Epithelial cell of esophagus (primary cell): ENCODE measurements at regions not wholly inside any gene's neighbourhood (a gene's known extent, or its start where the extent isn't known, plus 50 kb on each side); places are given as distances from the start of the nearest gene placed in this dataset.

Source experiments
- DNase-seq: peaks from one replicate; pipeline ENCODE4 v3.0.0; 2010; ENCODE audit warnings: low read depth
- H3K4me3 ChIP-seq: 2 replicates; pipeline ENCODE4 v1.5.1; 2011; ENCODE audit warnings: mild to moderate bottlenecking, low read length, control low read depth
- TF ChIP-seq, protein P1 (sequence below): IDR thresholded peaks from 2 replicates; pipeline ENCODE4 v1.5.1; 2011; ENCODE audit warnings: low read depth, mild to moderate bottlenecking, low read length, control low read depth, inconsistent platforms; ENCODE audit not compliant: insufficient read depth; ENCODE audit errors: missing control alignments

DNA sequence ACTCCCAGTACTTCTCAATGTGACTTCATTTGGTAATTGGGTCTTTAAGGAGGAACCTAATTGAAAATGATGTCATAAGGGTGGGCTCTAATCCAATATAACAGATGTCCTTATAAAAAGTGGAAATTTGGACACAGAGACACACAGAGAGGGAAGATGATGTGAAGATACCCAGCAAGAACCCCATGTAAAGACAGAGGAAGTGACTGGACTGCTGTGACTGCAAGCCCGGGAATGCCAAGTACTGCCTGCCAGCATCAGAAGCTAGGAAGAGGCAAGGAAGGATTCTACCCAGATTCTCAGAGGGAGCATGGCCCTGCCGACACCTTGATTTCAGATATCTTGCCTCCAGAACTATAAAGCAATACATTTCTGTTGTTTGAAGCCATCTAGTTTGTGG, 239.3 kb downstream of the KCTD12 start:
- no peak overlapping the region for H3K4me3 ChIP-seq
- DNase-seq = peak; percentile 15
- TF ChIP-seq, protein P1, sequence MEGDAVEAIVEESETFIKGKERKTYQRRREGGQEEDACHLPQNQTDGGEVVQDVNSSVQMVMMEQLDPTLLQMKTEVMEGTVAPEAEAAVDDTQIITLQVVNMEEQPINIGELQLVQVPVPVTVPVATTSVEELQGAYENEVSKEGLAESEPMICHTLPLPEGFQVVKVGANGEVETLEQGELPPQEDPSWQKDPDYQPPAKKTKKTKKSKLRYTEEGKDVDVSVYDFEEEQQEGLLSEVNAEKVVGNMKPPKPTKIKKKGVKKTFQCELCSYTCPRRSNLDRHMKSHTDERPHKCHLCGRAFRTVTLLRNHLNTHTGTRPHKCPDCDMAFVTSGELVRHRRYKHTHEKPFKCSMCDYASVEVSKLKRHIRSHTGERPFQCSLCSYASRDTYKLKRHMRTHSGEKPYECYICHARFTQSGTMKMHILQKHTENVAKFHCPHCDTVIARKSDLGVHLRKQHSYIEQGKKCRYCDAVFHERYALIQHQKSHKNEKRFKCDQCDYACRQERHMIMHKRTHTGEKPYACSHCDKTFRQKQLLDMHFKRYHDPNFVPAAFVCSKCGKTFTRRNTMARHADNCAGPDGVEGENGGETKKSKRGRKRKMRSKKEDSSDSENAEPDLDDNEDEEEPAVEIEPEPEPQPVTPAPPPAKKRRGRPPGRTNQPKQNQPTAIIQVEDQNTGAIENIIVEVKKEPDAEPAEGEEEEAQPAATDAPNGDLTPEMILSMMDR = no peak

DNA sequence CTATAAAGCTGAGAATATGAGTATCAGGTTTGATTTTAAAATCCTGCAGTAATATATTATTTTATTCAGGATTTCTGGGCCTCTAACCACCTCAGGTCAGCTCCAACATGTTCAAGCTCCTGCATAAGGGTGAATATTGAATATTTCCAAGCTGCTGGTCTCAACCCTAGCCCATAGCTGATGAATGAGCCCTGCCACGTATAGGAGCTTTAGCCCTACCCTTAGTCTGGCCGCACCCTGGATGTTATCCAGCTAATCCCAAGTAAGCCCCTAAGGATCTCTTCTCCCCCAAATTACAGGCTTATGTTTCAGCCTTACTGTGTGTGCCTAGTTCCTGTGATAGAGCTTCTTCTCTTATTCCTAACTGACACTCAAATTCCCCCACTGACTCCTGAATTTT, 240.6 kb downstream of the KCTD12 start:
- TF ChIP-seq, protein P1 = no peak
- DNase-seq = no peak
- H3K4me3 ChIP-seq = no peak overlapping the region

DNA sequence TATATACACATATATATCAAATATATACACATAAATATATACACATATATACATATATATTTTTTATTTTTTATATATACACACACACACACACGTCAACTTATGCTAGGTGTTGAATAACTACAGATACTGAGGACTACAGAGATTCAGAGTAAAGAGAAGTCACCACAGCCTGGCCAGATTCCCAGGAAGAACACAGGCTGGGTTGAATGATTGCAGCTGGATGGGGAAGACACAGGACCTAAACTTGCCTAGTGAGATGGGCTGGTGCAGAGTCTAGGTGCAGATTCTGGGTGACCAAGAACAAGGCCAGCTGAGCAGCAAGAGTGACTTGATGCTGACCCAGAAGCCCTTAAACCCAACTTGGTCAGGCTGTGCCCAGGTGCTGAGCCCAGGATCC, 241.3 kb downstream of the KCTD12 start:
- no peak overlapping the region for H3K4me3 ChIP-seq
- TF ChIP-seq, protein P1 = no peak

DNA sequence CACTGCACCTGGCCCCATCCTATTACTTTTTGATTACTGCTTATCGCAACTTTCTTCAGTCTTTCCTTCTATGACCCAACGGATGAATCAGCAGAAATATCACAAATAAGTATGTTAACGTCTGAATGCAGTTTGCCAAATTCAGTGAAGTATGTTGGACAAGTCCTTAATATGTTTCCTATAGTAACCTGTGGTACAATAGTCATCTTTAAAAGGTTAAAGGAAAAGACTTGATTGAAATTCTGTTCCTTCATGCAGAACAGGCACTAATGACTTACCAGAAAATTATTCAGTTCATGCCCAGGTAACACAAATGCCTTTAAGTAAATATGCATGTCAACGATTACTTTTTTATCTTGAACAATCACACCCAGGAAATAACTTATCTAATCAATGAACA, 242.6 kb downstream of the KCTD12 start:
- no peak for DNase-seq
- TF ChIP-seq, protein P1 = no peak
- no peak overlapping the region for H3K4me3 ChIP-seq

More for the DNA sequence above, 241.3 kb downstream of the KCTD12 start:
- no peak for DNase-seq

DNA sequence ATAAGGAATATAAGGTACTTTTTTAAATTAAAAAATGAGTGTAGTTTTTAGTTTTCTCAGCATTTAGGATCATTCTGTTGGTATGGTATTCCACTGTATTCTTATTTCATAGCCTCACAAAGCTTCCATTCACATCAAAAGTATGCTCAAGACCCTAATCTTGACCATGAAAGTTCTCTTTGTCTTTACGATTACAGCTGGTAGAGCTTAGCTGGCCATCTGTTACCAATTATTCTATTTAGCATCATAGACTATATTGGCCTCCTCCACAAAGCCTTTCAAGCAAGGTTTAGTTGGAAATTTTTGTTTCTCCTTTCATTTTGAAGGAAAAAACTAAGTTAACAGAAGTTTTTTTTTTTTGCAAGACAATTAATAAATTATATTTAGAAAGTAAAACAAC, 245.1 kb downstream of the KCTD12 start:
- no peak overlapping the region for H3K4me3 ChIP-seq
- TF ChIP-seq, protein P1 = no peak
- DNase-seq = no peak

DNA sequence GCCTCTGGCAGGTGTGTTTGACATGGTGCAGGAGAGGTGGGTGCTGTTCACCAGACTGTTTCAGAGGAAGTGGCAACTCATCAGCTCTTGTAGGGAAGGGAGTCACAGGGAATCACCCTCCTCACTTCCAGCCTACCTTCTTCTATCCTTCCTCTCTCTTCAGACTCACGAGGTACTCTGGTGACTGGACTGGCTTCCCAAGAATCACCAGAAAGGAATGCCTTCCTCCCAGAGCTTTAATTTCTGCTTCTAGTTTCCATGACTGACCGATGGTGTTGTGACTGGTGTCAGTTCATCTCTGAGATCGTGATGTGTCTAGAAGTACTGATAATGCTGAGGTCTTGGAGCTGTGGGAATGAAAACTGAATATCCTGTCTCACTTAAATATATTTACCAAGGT, 247.3 kb downstream of the KCTD12 start:
- DNase-seq = peak; percentile 20
- H3K4me3 ChIP-seq = no peak overlapping the region
- TF ChIP-seq, protein P1 = no peak

DNA sequence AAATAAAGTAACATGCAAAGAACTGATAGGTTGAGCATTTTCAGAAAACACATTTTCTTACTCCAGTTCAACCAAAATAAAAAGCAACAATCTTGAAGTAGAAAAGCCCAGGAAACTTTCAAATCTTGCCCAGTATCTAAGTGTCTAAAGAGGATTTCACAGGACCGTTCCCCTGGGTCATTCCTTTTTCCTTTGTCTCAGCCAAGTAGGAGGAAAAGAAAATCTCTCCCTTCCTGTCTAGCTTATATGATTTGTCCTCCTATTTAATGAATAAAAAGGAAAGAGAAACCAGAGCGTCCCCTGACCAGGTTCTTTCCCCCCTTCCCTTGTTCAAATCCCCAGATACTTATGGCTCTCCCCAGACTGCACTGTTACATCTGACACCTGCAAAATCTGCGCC, 248.0 kb downstream of the KCTD12 start:
- no peak for DNase-seq
- TF ChIP-seq, protein P1 = no peak
- H3K4me3 ChIP-seq = no peak overlapping the region
